Heart right ventricle (tissue), 16 donors: ENCODE measurements at regions not wholly inside any gene's neighbourhood (a gene's known extent, or its start where the extent isn't known, plus 50 kb on each side); places are given as distances from the start of the nearest gene placed in this dataset.

Experiments used
- ATAC-seq, 8 donors: fragments of 200-7000 bp; cut with Tn5 transposase; one replicate each; pipeline ENCODE4 v1.9.1; 2020; ENCODE audit warnings: mild to moderate bottlenecking in 8 of 8, moderate library complexity in 8 of 8, moderate number of reproducible peaks in 1 of 8
- DNase-seq, 2 donors: peaks; one replicate each; pipeline ENCODE4 v3.0.0-alpha.2; 2020
- H3K27ac ChIP-seq, 10 donors: fragments of 200-600 bp; sonication (generic) in 2 of 10; one replicate each; pipeline versions ENCODE4 v1.5.0 to v1.8.0; 2020 to 2022; ENCODE audit warnings: mild to moderate bottlenecking in 3 of 10
- H3K27me3 ChIP-seq, 7 donors: fragments of 200-600 bp; one replicate each; pipeline ENCODE4 v1.8.0; 2021 to 2022; ENCODE audit warnings: mild to moderate bottlenecking in 2 of 7
- H3K36me3 ChIP-seq, 9 donors: fragments of 200-600 bp; sonication (generic) in 1 of 9; one replicate each; pipeline versions ENCODE4 v1.5.0 to v1.8.0; 2020 to 2022; ENCODE audit warnings: mild to moderate bottlenecking in 2 of 9
- H3K4me1 ChIP-seq, 9 donors: fragments of 200-600 bp; sonication (generic) in 1 of 9; one replicate each; pipeline versions ENCODE4 v1.5.0 to v1.8.0; 2020 to 2022; ENCODE audit warnings: mild to moderate bottlenecking in 4 of 9
- H3K4me3 ChIP-seq, 10 donors: fragments of 200-600 bp; sonication (generic) in 2 of 10; one replicate each; pipeline versions ENCODE4 v1.5.0 to v1.8.0; 2020 to 2022; ENCODE audit warnings: mild to moderate bottlenecking in 7 of 10, moderate library complexity in 2 of 10
- H3K9me3 ChIP-seq, 11 donors: fragments of 200-600 bp in 10 of 11; sonication (generic) in 2 of 11; one replicate each; pipeline versions ENCODE4 v1.5.0 to v1.8.0; 2013 to 2022; ENCODE audit warnings: mild to moderate bottlenecking in 2 of 11, control low read depth in 1 of 11, moderate library complexity in 1 of 11
- CTCF ChIP-seq, 9 donors: fragments of 200-600 bp; sonication (generic) in 2 of 9; IDR thresholded peaks; one replicate each; pipeline versions ENCODE4 v1.5.0 to v1.8.0; 2021 to 2022; ENCODE audit warnings: antibody characterized with exemption in 9 of 9, mild to moderate bottlenecking in 5 of 9, moderate library complexity in 1 of 9
- WGBS, 2 donors: extraction: QIAGEN DNeasy Blood & Tissue Kit; methylation state at CpG; one replicate each; pipeline ENCODE4 v1.1.7; 2013; ENCODE audit warnings: inconsistent platforms in 1 of 2; 5-methylcytosine and 5-hydroxymethylcytosine counted together
- intact Hi-C, 10 donors: fragments of 100-400 bp; cut with DNase I; formaldehyde crosslinking; loops; one replicate each; pipeline versions ENCODE4 v1.11.1 to v1.14.2; 2022
- donor health status: Arrhythmogenic right ventricular cardiomyopathy.
- donor health status: ischemic (EF 13 %, LVEDD 7.1; RV severe dilation, severe dysfunction).
- donor health status: healthy with polysubstance abuse.
- donor health status: DM: no; HTN: yes; CAD: no.
- donor health status: DM: no; HTN: no; CAD: no.
- donor health status: ischemic (EF 25% LVEDD 6.9; RV normal size, moderate dysfunction).
- donor health status: ischemic (EF 25% LVEDD 5.7; RV mildly dilated, moderate dysfunction).
- donor health status: healthy.
- donor health status: DM: yes; HTN: yes; CAD: no.
- donor health status: Ischemic cardiomyopathy.
- donor health status: ischemic (EF 35%, LVEDD 5.7; RV mildly dilated, moderate dysfunction).
- donor health status: nonischemic (EF 11% LVEDD 7.7; RV severe dilation, severe dysfunction).
- donor health status: DM: yes; HTN: yes; CAD: no.
- donor health status: PGD.
- donor health status: ischemic (EF 29% LVEDD 5.4; RV normal size, mild dysfunction).
- donor health status: nonischemic (EF 23%, LVEDD 6.1; RV moderate dilation, normal function).

GRCh38 chr11:69940246-69940610, 121.0 kb upstream of the FGF3 start:
- Histone ChIP-seq H3K27me3 (peaks cover 0 to 13% (median 0%) of the 10 kb centered on the region in 7 donors), H3K4me3 (peak overlapping the region in 2 of 10 donors; percentile 30 to 41), H3K9me3 (no peaks in the 10 kb centered on the region), H3K4me1 (peaks cover 0 to 25% (median 14%) of the 10 kb centered on the region in 9 donors), H3K27ac (peak overlapping the region; percentile 49 to 92 (median 84)), H3K36me3 (no peaks in the 10 kb centered on the region)
- intact Hi-C loops, result loop anchor here in 1 of 10 donors (10.0 kb wide), 1 partner anchor 135 kb away; the partner anchor contains the start of gene ANO1
- 60 to 66% methylated on average over 6 of the region's 6 CpGs for WGBS, 2 donors
- no peak for TF ChIP-seq CTCF (IDR thresholded peaks at IDR 0.05)
- ATAC-seq (peak in 1 of 8 donors; percentile 4), DNase-seq (no peak)

- Histone ChIP-seq H3K4me1 (peaks cover 0 to 25% (median 14%) of the 10 kb centered on the region in 9 donors), H3K4me3 (no peak overlapping the region), H3K27me3 (peaks cover 0 to 13% (median 0%) of the 10 kb centered on the region in 7 donors), H3K36me3 (no peaks in the 10 kb centered on the region), H3K27ac (peak overlapping the region in 9 of 10 donors; percentile 35 to 79 (median 52)), H3K9me3 (no peaks in the 10 kb centered on the region)
- WGBS, 2 donors, result 84 to 85% methylated on average over 15 of the region's 15 CpGs
- intact Hi-C loops, result loop anchor here in 1 of 10 donors (10.0 kb wide), 1 partner anchor 133 kb away; the partner anchor contains the start of gene ANO1
- no peak for ATAC-seq
- no peak for TF ChIP-seq CTCF (IDR thresholded peaks at IDR 0.05)
- DNase-seq, result peak in 1 of 2 donors; percentile 8
These were observed 122.5 kb upstream of the FGF3 start for GRCh38 chr11:69941546-69942332.

GRCh38 chr11:69942333-69942820, 123.2 kb upstream of the FGF3 start:
- DNase-seq, result peak in 1 of 2 donors; percentile 2
- Histone ChIP-seq H3K4me1 (peaks cover 0 to 25% (median 14%) of the 10 kb centered on the region in 9 donors), H3K27ac (peak overlapping the region in 9 of 10 donors; percentile 38 to 79 (median 63))

More at GRCh38 chr11:69942333-69942820, 123.2 kb upstream of the FGF3 start:
- Histone ChIP-seq H3K27me3 (peaks cover 0 to 13% (median 0%) of the 10 kb centered on the region in 7 donors), H3K36me3 (no peaks in the 10 kb centered on the region), H3K9me3 (no peaks in the 10 kb centered on the region), H3K4me3 (no peak overlapping the region)
- TF ChIP-seq CTCF (IDR thresholded peaks at IDR 0.05), result no peak
- ATAC-seq, result no peak
- intact Hi-C loops, result loop anchor here in 1 of 10 donors (10.0 kb wide), 1 partner anchor 132 kb away; the partner anchor contains the start of gene ANO1
- 93 to 94% methylated on average over 9 of the region's 9 CpGs for whole genome bisulfite sequencing, 2 donors
